HT1080 (cell line): ENCODE measurements at regions not wholly inside any gene's neighbourhood (a gene's known extent, or its start where the extent isn't known, plus 50 kb on each side); places are given as distances from the start of the nearest gene placed in this dataset.
"Not testable (repeated sequence)": the region's sequence is repeated elsewhere in the genome, so short reads cannot be mapped to it uniquely, and the experiment has no call there.

Experiments used
- DNase-seq: peaks from one replicate; pipeline ENCODE4 v3.0.0-alpha.2; 2015; ENCODE audit warnings: low read depth

GRCh38 chr9:27802418-27802817, 229.1 kb upstream of the C9orf72 start:
- DNase-seq, result no peak

- DNase-seq, result no peak
Observed at GRCh38 chr9:27808864-27809263, 235.6 kb upstream of the C9orf72 start.

GRCh38 chr9:27817747-27818146, 244.5 kb upstream of the C9orf72 start:
- no peak for DNase-seq

GRCh38 chr9:27818348-27818747, 245.1 kb upstream of the C9orf72 start:
- no peak for DNase-seq

GRCh38 chr9:27828908-27829307, 255.6 kb upstream of the C9orf72 start:
- DNase-seq, result no peak

GRCh38 chr9:27829621-27830020, 256.3 kb upstream of the C9orf72 start:
- DNase-seq, result no peak

- not testable (repeated sequence) for DNase-seq
Observed at GRCh38 chr9:27832108-27832507, 258.8 kb upstream of the C9orf72 start.

- DNase-seq, result no peak
Observed at GRCh38 chr9:27835286-27835685, 262.0 kb upstream of the C9orf72 start.

GRCh38 chr9:27835746-27836145, 262.5 kb upstream of the C9orf72 start:
- DNase-seq, result no peak

- no peak for DNase-seq
Observed at GRCh38 chr9:27836661-27837401, 263.6 kb upstream of the C9orf72 start.

GRCh38 chr9:27838876-27839275, 265.6 kb upstream of the C9orf72 start:
- no peak for DNase-seq

- not testable (repeated sequence) for DNase-seq
Observed at GRCh38 chr9:27839767-27840166, 266.5 kb upstream of the C9orf72 start.

GRCh38 chr9:27844797-27845196, 271.5 kb upstream of the C9orf72 start:
- DNase-seq, result no peak

GRCh38 chr9:27847380-27847779, 274.1 kb upstream of the C9orf72 start:
- no peak for DNase-seq

GRCh38 chr9:27847818-27848217, 274.5 kb upstream of the C9orf72 start:
- DNase-seq, result no peak

- no peak for DNase-seq
Observed at GRCh38 chr9:27848315-27848714, 275.0 kb upstream of the C9orf72 start.

- DNase-seq, result no peak
Observed at GRCh38 chr9:27851858-27852257, 278.6 kb upstream of the C9orf72 start.

- no peak for DNase-seq
Observed at GRCh38 chr9:27853529-27853928, 280.2 kb upstream of the C9orf72 start.

GRCh38 chr9:27856054-27856453, 282.8 kb upstream of the C9orf72 start:
- no peak for DNase-seq

GRCh38 chr9:27856748-27857147, 283.5 kb upstream of the C9orf72 start:
- no peak for DNase-seq

GRCh38 chr9:27861887-27862286, 288.6 kb upstream of the C9orf72 start:
- DNase-seq, result peak; percentile 39

- DNase-seq, result peak; percentile 86
Observed at GRCh38 chr9:27864644-27865438, 291.6 kb upstream of the C9orf72 start.

- no peak for DNase-seq
Observed at GRCh38 chr9:27866741-27867140, 293.5 kb upstream of the C9orf72 start.
